Panc1 (cell line): ENCODE measurements at regions not wholly inside any gene's neighbourhood (a gene's known extent, or its start where the extent isn't known, plus 50 kb on each side); places are given as distances from the start of the nearest gene placed in this dataset.
A peak's percentile ranks its signal among the peaks of the same experiment; 100 is the strongest.

Experiments
- ATAC-seq: fragments of 200-7000 bp; cut with Tn5 transposase; 2 replicates; pipeline ENCODE4 v1.9.1; 2020; ENCODE audit warnings: mild to moderate bottlenecking, moderate library complexity
- BruUV-seq: library from RNA; stranded (reverse); fragments of 400-500 nt; replicated peaks from 2 replicates; lab custom pipeline; 2021; lab: Mats Ljungman, UMichigan
- CTCF ChIA-PET: fragments of 300-600 bp; sonication (Branson Sonifier 250); formaldehyde crosslinking; loops from one replicate; lab custom pipeline; 2022; ENCODE audit warnings: antibody characterized with exemption; lab: Charles Lee
- POLR2A ChIA-PET: fragments of 300-600 bp; sonication (Branson Sonifier 250); formaldehyde crosslinking; loops from one replicate; lab custom pipeline; 2022; ENCODE audit warnings: antibody characterized with exemption; lab: Charles Lee
- DNase-seq: peaks from one replicate; pipeline ENCODE4 v3.0.0-alpha.2; 2010; ENCODE audit warnings: low read depth, low spot score
- H3K27ac ChIP-seq: 2 replicates; pipeline ENCODE4 v1.5.1; 2011; ENCODE audit warnings: mild to moderate bottlenecking, low read length, inconsistent platforms
- H3K27me3 ChIP-seq: fragments of 200-500 bp; sonication (Bioruptor generic); 2 replicates; pipeline ENCODE4 v1.6.0; 2014; ENCODE audit warnings: low read length, inconsistent platforms; ENCODE audit not compliant: control insufficient read depth, insufficient read depth
- H3K36me3 ChIP-seq: fragments of 200-500 bp; sonication (Bioruptor generic); 2 replicates; pipeline ENCODE4 v1.5.1; 2014; ENCODE audit warnings: inconsistent platforms, mild to moderate bottlenecking, low read length, moderate library complexity; ENCODE audit not compliant: control insufficient read depth, insufficient read depth
- H3K4me1 ChIP-seq: 2 replicates; pipeline ENCODE4 v1.5.1; 2011; ENCODE audit warnings: inconsistent platforms, mild to moderate bottlenecking, low read length, moderate library complexity; ENCODE audit not compliant: control insufficient read depth, insufficient read depth
- H3K4me3 ChIP-seq, 2 experiments: 2 replicates each; pipeline ENCODE4 v1.5.1; 2011 to 2012; ENCODE audit warnings: low read depth in 2 of 2, low read length in 2 of 2, mild to moderate bottlenecking in 2 of 2, inconsistent platforms in 1 of 2, moderate library complexity in 1 of 2
- H3K9me3 ChIP-seq: fragments of 200-500 bp; sonication (Bioruptor generic); 2 replicates; pipeline ENCODE4 v1.5.1; 2014; ENCODE audit warnings: low read depth, mild to moderate bottlenecking, inconsistent platforms, low read length, moderate library complexity; ENCODE audit not compliant: control insufficient read depth, insufficient read depth
- CTCF ChIP-seq: fragments of 450-650 bp; IDR thresholded peaks from 2 replicates; pipeline ENCODE4 v1.5.1; 2017; ENCODE audit warnings: mild to moderate bottlenecking
- POLR2AphosphoS5 ChIP-seq: IDR thresholded peaks from 2 replicates; pipeline ENCODE4 v1.6.1; 2012; ENCODE audit warnings: mild to moderate bottlenecking, low read depth, low read length, moderate library complexity
- REST ChIP-seq, 2 experiments: IDR thresholded peaks; 2 replicates each; pipeline ENCODE4 v1.6.1; 2011 to 2012; ENCODE audit warnings: low read depth in 2 of 2, control low read depth in 1 of 2, low read length in 1 of 2, mild to moderate bottlenecking in 1 of 2, moderate library complexity in 1 of 2; ENCODE audit not compliant: insufficient read depth in 1 of 2
- SIN3A ChIP-seq: IDR thresholded peaks from 2 replicates; pipeline ENCODE4 v1.6.1; 2012; ENCODE audit warnings: low read depth, mild to moderate bottlenecking, low read length, moderate library complexity, borderline replicate concordance; ENCODE audit not compliant: insufficient read depth
- TCF7L2 ChIP-seq: IDR thresholded peaks from 2 replicates; pipeline ENCODE4 v1.6.1; 2011; ENCODE audit warnings: mild to moderate bottlenecking, low read depth, low read length, inconsistent platforms
- in situ Hi-C: cut with HindIII; loops from 2 replicates; pipeline ENCODE4 v1.10.0; 2016; ENCODE audit warnings: low sequenced_read_pairs, low pct_unique_long_range_greater_than_20kb
- intact Hi-C: fragments of 100-400 bp; cut with micrococcal nuclease; formaldehyde crosslinking; loops from one replicate; pipeline ENCODE4 v1.10.0; 2022; ENCODE audit not compliant: unreplicated experiment

- Histone ChIP-seq H3K9me3 (no peaks in the 10 kb centered on the region), H3K36me3 (no peaks in the 10 kb centered on the region), H3K4me3 (no peak overlapping the region), H3K27me3 (no peaks in the 10 kb centered on the region), H3K4me1 (no peaks in the 10 kb centered on the region), H3K27ac (no peak overlapping the region)
- in situ Hi-C loops: no loop called here
- POLR2A ChIA-PET: no interaction called here
- DNase-seq: no peak
- no peak for TF ChIP-seq REST (IDR thresholded peaks at IDR 0.05; ENCODE audit: insufficient read depth in 1 of 2, low read depth in 2 of 2, low read length in 1 of 2)
- no peak for TF ChIP-seq TCF7L2
- TF ChIP-seq POLR2AphosphoS5: no peak
- TF ChIP-seq CTCF: no peak
- TF ChIP-seq SIN3A: no peak
- no TSS peak for BruUV-seq
- CTCF ChIA-PET: interaction anchor here (0.6 kb wide), 1 partner anchor 1268 kb away, joined by 3 read pairs; no protein-coding TSS in a partner anchor
- no peak for ATAC-seq
- intact Hi-C loops: no loop called here
Observed at GRCh38 chr1:10856176-10856683, 59.8 kb upstream of the CASZ1 start.

- H3K27ac ChIP-seq: no peak overlapping the region
- H3K36me3 ChIP-seq: no peaks in the 10 kb centered on the region
- no peaks in the 10 kb centered on the region for H3K27me3 ChIP-seq
- no peaks in the 10 kb centered on the region for H3K9me3 ChIP-seq
- POLR2A ChIA-PET: no interaction called here
- no peak overlapping the region for H3K4me3 ChIP-seq
- H3K4me1 ChIP-seq: no peaks in the 10 kb centered on the region
- CTCF ChIA-PET: no interaction called here
- intact Hi-C loops: no loop called here
- DNase-seq (no peak), ATAC-seq (peak; percentile 14; the same call in 1 of the 2 replicates)
- BruUV-seq: no TSS peak
- TF ChIP-seq SIN3A: no peak
- no peak for TF ChIP-seq POLR2AphosphoS5
- TF ChIP-seq TCF7L2: no peak
- TF ChIP-seq REST (IDR thresholded peaks at IDR 0.05; ENCODE audit: insufficient read depth in 1 of 2, low read depth in 2 of 2, low read length in 1 of 2): no peak
- no peak for TF ChIP-seq CTCF
- in situ Hi-C loops: no loop called here
Observed at GRCh38 chr1:10856863-10857598, 60.6 kb upstream of the CASZ1 start.
